ENCODE measurements at regions not wholly inside any gene's neighbourhood (a gene's known extent, or its start where the extent isn't known, plus 50 kb on each side); places are given as distances from the start of the nearest gene placed in this dataset.
"Not testable (repeated sequence)": the region's sequence is repeated elsewhere in the genome, so short reads cannot be mapped to it uniquely, and the experiment has no call there.

DNA sequence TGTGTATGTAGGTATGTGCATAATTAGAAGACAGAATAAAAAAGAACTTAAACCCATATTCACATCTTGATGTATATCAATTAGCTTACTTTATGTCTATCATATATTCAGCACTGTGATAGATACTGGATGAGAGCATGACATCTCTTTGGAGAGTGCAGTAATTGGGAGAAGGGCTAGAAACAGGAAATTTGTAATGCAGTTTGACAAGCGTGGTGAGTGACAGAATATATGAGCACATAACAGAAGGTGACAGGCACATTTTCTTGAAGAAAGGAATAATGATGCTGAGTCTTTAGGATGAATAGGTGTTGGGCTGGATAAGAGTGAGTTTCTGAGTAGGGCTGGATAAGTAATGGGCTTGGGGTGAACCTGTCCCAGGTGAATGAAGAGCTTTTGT is 680.3 kb upstream of the ZNF385D start:
- no peaks in the 10 kb centered on the region for H3K9me3 ChIP-seq
- H3K4me3 ChIP-seq = no peak overlapping the region
- intact Hi-C loops (cut with DNase I; ENCODE audit: low total_unique reads) = no loop called here
- DNase-seq = no peak
- TF ChIP-seq EP300 (IDR thresholded peaks at IDR 0.05) (no peak), POLR2AphosphoS5 (IDR thresholded peaks at IDR 0.05) (no peak), POLR2A (IDR thresholded peaks at IDR 0.05) (no peak)
- TF ChIP-seq, protein P1, sequence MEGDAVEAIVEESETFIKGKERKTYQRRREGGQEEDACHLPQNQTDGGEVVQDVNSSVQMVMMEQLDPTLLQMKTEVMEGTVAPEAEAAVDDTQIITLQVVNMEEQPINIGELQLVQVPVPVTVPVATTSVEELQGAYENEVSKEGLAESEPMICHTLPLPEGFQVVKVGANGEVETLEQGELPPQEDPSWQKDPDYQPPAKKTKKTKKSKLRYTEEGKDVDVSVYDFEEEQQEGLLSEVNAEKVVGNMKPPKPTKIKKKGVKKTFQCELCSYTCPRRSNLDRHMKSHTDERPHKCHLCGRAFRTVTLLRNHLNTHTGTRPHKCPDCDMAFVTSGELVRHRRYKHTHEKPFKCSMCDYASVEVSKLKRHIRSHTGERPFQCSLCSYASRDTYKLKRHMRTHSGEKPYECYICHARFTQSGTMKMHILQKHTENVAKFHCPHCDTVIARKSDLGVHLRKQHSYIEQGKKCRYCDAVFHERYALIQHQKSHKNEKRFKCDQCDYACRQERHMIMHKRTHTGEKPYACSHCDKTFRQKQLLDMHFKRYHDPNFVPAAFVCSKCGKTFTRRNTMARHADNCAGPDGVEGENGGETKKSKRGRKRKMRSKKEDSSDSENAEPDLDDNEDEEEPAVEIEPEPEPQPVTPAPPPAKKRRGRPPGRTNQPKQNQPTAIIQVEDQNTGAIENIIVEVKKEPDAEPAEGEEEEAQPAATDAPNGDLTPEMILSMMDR (IDR thresholded peaks at IDR 0.05) = no peak
- no peak overlapping the region for H3K27ac ChIP-seq
- no peaks in the 10 kb centered on the region for H3K4me1 ChIP-seq
- WGBS, 5 donors = 69 to 85% (median 79%) methylated on average over 1 of the region's 1 CpG
- H3K27me3 ChIP-seq = no peaks in the 10 kb centered on the region
- no peaks in the 10 kb centered on the region for H3K36me3 ChIP-seq

DNA sequence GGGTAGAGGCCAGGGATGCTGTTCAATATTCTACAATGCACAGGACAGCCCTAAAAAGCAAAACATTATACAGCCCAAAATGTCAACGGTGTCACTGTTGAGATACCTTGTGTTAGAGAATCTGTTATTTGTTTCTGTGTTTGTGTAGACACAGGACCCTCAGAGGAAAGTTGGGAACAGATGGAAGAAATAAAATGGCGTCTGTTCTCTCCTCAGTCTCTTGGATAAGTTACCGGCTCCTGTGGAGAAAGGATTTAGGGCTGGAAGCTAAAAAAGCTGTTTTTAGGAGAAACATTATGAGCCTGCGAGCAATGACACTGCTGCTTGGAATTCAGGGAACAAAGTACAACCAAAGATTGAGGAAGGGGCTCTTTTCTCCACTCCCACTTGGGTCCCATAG is 688.6 kb upstream of the ZNF385D start:
- DNase-seq = no peak
- no peaks in the 10 kb centered on the region for H3K9me3 ChIP-seq
- H3K36me3 ChIP-seq = no peaks in the 10 kb centered on the region
- H3K27ac ChIP-seq = no peak overlapping the region
- H3K27me3 ChIP-seq = no peaks in the 10 kb centered on the region
- H3K4me1 ChIP-seq = no peaks in the 10 kb centered on the region
- H3K4me3 ChIP-seq = no peak overlapping the region
- WGBS, 5 donors = 77 to 91% (median 80%) methylated on average over 4 of the region's 4 CpGs
- intact Hi-C loops (cut with DNase I; ENCODE audit: low total_unique reads) = no loop called here
- no peak for TF ChIP-seq EP300 (IDR thresholded peaks at IDR 0.05)
- no peak for TF ChIP-seq POLR2AphosphoS5 (IDR thresholded peaks at IDR 0.05)
- TF ChIP-seq, protein P1 (IDR thresholded peaks at IDR 0.05) = no peak
- no peak for TF ChIP-seq POLR2A (IDR thresholded peaks at IDR 0.05)

DNA sequence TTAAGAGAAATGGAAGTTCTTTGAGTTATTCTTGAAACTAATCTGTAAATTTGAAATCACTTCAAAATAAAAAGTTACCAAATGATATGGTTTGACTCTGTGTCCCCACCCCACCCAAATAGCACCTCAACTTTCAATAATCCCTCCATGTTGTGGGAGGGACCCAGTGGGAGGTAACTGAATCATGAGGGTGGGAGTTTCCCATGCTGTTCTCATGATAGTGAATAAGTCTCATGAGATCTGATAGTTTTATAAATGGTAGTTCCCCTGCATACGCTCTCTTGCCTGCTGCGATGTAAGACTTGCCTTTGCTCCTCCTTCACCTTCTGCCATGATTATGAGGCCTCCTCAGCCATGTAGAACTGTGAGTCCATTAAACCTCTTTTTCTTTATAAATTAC is 690.7 kb upstream of the ZNF385D start:
- Histone ChIP-seq H3K4me3 (no peak overlapping the region), H3K27me3 (no peaks in the 10 kb centered on the region), H3K36me3 (no peaks in the 10 kb centered on the region), H3K27ac (no peak overlapping the region), H3K9me3 (no peaks in the 10 kb centered on the region), H3K4me1 (no peaks in the 10 kb centered on the region)
- TF ChIP-seq, protein P1 (IDR thresholded peaks at IDR 0.05) = no peak
- 92 to 98% (median 95%) methylated on average over 2 of the region's 2 CpGs for WGBS, 5 donors
- DNase-seq = no peak
- intact Hi-C loops (cut with DNase I; ENCODE audit: low total_unique reads) = no loop called here

DNA sequence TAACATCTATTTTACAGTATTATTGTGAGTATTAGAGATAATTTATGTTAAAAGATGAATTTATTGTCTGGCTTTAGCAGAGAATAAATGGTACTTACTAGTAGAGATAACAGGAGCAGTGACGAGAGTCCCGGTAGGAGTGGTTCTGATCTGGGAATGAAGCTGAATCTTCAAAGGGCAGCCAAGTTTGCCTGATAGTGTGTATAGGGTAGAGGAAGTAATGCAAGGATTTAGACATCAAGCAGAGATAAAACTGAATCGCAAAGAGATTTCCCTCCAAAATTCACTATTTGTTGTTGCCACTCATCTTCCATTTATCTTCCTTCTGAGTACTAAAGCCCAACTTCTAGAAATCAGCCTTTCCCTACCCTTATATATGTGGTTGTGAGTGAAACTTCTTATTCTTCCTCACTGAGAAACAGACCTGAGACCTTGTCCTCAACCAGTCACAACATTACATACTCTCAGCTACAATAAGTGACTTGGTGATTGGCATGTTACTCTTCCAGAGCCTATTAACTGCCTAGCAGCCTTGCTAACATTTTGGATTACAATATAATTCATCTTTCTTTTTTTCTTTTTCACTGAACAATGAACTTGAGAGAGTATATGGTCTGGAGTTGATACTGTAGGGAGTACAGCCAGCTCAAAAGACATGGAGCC is 692.7 kb upstream of the ZNF385D start:
- Histone ChIP-seq H3K27ac (no peak overlapping the region), H3K27me3 (no peaks in the 10 kb centered on the region), H3K4me3 (no peak overlapping the region), H3K4me1 (no peaks in the 10 kb centered on the region), H3K36me3 (no peaks in the 10 kb centered on the region), H3K9me3 (peaks cover 0 to 5% (median 0%) of the 10 kb centered on the region in 4 donors)
- WGBS, 5 donors = 84 to 91% (median 85%) methylated on average over 3 of the region's 3 CpGs
- TF ChIP-seq, protein P1 (IDR thresholded peaks at IDR 0.05) = no peak
- TF ChIP-seq EP300 (IDR thresholded peaks at IDR 0.05) = no peak
- TF ChIP-seq POLR2AphosphoS5 (IDR thresholded peaks at IDR 0.05) = no peak
- no peak for TF ChIP-seq POLR2A (IDR thresholded peaks at IDR 0.05)
- DNase-seq = no peak
- intact Hi-C loops (cut with DNase I; ENCODE audit: low total_unique reads) = no loop called here

DNA sequence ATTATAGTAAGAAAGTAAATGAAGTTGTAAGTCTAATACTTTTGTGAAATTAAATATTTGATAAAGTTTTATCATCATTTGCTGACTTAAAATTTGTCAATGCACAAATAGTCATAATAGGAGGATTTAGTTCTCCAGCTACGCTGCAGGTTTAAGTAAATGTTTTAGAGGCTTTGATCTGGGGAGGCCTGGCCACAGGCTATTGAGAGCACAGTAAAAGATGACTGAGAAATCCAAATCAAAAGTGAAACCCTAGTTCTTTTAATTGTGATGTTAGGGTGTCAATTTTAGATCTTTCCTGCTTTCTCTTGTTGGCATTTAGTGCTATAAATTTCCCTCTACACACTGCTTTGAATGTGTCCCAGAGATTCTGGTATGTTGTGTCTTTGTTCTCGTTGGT is 694.3 kb upstream of the ZNF385D start:
- H3K4me1 ChIP-seq; DNase-seq; intact Hi-C loops (cut with DNase I; ENCODE audit: low total_unique reads); H3K4me3 ChIP-seq; H3K27ac ChIP-seq; H3K9me3 ChIP-seq; H3K36me3 ChIP-seq; H3K27me3 ChIP-seq: not testable (repeated sequence)
- 72 to 79% (median 75%) methylated on average over 1 to 2 of the region's 2 CpGs for WGBS, 5 donors

Data from stomach (tissue), 8 donors.